ENCODE measurements at regions not wholly inside any gene's neighbourhood (a gene's known extent, or its start where the extent isn't known, plus 50 kb on each side); places are given as distances from the start of the nearest gene placed in this dataset.

DNA sequence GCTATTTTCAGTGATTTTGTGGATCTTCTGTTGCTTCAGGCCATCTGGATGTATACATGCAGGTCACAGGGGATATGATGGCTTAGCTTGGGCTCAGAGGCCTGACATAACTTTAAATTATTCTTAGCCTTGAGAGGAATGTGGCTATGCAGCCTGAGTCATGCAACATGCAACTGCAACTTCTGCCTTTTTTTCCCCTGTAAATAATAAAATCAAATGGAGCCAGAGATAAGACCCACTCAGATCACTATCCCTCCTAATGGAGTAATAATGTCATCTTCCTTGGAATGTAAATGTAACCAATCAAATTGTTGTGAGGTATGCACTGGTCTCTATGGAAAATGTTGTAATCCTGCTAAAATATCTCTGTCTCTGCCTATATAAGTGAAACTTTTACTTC, 54.9 kb downstream of the MAGEB17 start:
- H3K9ac ChIP-seq (ENCODE audit: low read length in 2 of 2) = no peak overlapping the region
- H3K9me3 ChIP-seq (ENCODE audit: control insufficient read depth in 2 of 2, low read length in 2 of 2) = no peaks in the 10 kb centered on the region
- no peak overlapping the region for H3K27ac ChIP-seq (ENCODE audit: low read length)
- H3K36me3 ChIP-seq (ENCODE audit: control insufficient read depth in 2 of 2, insufficient read depth in 2 of 2, low read length in 2 of 2) = no peaks in the 10 kb centered on the region
- H3K27me3 ChIP-seq (ENCODE audit: control insufficient read depth in 1 of 2, insufficient read depth in 2 of 2, low read length in 2 of 2) = no peaks in the 10 kb centered on the region
- H3K4me1 ChIP-seq (ENCODE audit: control insufficient read depth, insufficient read depth, low read length) = no peaks in the 10 kb centered on the region
- H3K4me3 ChIP-seq (ENCODE audit: low read length in 2 of 2) = no peak overlapping the region

DNA sequence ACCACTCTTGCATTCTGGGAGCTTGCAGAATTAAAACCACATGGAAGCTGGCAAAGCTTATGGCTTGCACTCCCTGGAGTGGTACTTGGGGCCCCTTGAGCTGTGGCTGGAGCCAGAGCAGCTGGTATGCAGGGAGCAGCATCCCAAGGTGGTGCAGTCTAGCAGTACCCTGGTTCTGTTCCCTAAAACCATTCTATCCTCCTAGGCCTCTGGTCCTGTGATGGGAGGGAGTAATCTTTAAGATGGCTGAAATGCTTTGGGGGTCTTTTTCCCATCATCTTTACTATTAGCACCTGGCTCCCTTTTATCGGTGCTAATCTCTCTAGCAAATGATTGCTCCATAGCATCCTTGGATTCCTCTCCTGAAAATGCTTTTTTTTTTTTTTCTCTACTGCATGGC, 56.1 kb downstream of the MAGEB17 start:
- H3K4me3 ChIP-seq (ENCODE audit: low read length in 2 of 2) = no peak overlapping the region
- no peaks in the 10 kb centered on the region for H3K36me3 ChIP-seq (ENCODE audit: control insufficient read depth in 2 of 2, insufficient read depth in 2 of 2, low read length in 2 of 2)
- no peak overlapping the region for H3K27ac ChIP-seq (ENCODE audit: low read length)
- H3K9me3 ChIP-seq (ENCODE audit: control insufficient read depth in 2 of 2, low read length in 2 of 2) = no peaks in the 10 kb centered on the region
- H3K9ac ChIP-seq (ENCODE audit: low read length in 2 of 2) = no peak overlapping the region
- no peaks in the 10 kb centered on the region for H3K27me3 ChIP-seq (ENCODE audit: control insufficient read depth in 1 of 2, insufficient read depth in 2 of 2, low read length in 2 of 2)
- no peaks in the 10 kb centered on the region for H3K4me1 ChIP-seq (ENCODE audit: control insufficient read depth, insufficient read depth, low read length)

DNA sequence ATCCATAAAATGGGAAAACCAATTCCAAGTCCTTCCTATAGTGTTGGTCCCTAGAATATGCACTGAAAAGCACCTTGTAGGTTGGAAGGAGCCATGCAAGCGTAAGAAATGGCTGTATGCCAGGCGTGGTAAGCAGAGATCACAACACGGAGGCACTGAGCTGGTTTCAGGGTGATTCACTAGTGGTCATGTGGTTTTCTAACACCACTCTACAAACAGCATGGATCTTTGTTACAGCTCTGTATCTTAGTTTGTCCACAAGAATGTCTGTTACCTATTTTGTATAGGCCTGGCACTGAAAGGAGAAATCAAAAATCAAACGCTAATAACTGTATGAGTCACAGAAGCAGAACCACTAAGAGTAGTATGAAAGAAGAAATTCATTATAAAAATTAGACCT, 71.9 kb downstream of the MAGEB17 start:
- Histone ChIP-seq H3K4me1 (ENCODE audit: control insufficient read depth, insufficient read depth, low read length) (no peaks in the 10 kb centered on the region), H3K9ac (ENCODE audit: low read length in 2 of 2) (no peak overlapping the region), H3K9me3 (ENCODE audit: control insufficient read depth in 2 of 2, low read length in 2 of 2) (no peaks in the 10 kb centered on the region), H3K27me3 (ENCODE audit: control insufficient read depth in 1 of 2, insufficient read depth in 2 of 2, low read length in 2 of 2) (no peaks in the 10 kb centered on the region), H3K36me3 (ENCODE audit: control insufficient read depth in 2 of 2, insufficient read depth in 2 of 2, low read length in 2 of 2) (no peaks in the 10 kb centered on the region), H3K4me3 (ENCODE audit: low read length in 2 of 2) (no peak overlapping the region), H3K27ac (ENCODE audit: low read length) (no peak overlapping the region)

DNA sequence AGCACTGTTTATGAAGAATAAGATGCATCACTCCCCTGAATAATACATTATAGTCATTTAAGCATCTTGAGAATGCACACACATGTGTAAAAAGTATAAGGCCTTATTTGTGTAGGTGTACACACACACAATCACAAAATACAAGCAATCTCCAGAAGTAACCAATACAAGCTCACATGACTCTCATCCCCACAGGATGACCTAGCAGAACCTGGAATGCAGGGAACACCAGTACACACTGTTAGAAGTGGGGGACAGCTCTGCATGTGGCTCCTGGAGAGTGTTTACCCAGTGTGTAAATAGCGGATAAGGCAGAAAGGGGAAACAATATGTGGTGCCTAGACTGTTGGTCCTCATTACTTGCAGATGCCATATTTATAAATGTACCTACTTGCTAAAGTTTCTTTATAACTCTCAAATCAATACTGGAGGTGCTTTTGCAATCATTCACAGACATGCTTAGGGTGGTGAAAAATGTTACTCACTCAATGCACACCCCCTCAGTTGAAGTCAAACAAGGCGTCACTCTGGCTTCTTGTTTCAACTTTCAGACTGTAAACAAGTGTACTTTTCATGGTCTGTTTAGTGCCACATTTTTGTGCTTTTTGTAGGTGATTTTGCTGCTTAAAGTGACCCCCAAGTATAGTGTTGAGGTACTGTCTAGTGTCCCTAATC, 73.1 kb downstream of the MAGEB17 start:
- Histone ChIP-seq H3K27ac (ENCODE audit: low read length) (no peak overlapping the region), H3K4me1 (ENCODE audit: control insufficient read depth, insufficient read depth, low read length) (no peaks in the 10 kb centered on the region), H3K36me3 (ENCODE audit: control insufficient read depth in 2 of 2, insufficient read depth in 2 of 2, low read length in 2 of 2) (no peaks in the 10 kb centered on the region), H3K27me3 (ENCODE audit: control insufficient read depth in 1 of 2, insufficient read depth in 2 of 2, low read length in 2 of 2) (no peaks in the 10 kb centered on the region), H3K4me3 (ENCODE audit: low read length in 2 of 2) (no peak overlapping the region), H3K9ac (ENCODE audit: low read length in 2 of 2) (no peak overlapping the region), H3K9me3 (ENCODE audit: control insufficient read depth in 2 of 2, low read length in 2 of 2) (no peaks in the 10 kb centered on the region)

DNA sequence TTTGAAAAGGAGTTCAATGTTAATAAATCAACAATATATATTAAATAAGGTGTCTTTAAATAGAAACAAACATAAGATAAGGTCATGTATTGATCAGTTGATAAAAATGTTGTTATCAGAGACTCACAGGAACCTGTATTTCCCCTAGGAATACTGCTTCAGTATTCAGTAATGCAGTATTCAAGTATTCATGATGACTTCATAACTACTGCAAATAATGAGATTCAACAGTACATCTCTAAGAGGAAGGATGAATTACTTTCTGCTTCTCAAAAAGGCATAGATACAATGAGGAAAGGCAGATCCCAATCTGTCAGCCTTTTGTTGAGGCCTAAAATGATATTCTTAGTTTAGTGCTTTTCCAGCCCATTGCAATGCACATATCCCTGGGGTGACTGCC, 73.7 kb downstream of the MAGEB17 start:
- Histone ChIP-seq H3K36me3 (ENCODE audit: control insufficient read depth in 2 of 2, insufficient read depth in 2 of 2, low read length in 2 of 2) (no peaks in the 10 kb centered on the region), H3K4me3 (ENCODE audit: low read length in 2 of 2) (no peak overlapping the region), H3K9me3 (ENCODE audit: control insufficient read depth in 2 of 2, low read length in 2 of 2) (no peaks in the 10 kb centered on the region), H3K9ac (ENCODE audit: low read length in 2 of 2) (no peak overlapping the region), H3K27me3 (ENCODE audit: control insufficient read depth in 1 of 2, insufficient read depth in 2 of 2, low read length in 2 of 2) (no peaks in the 10 kb centered on the region), H3K27ac (ENCODE audit: low read length) (no peak overlapping the region), H3K4me1 (ENCODE audit: control insufficient read depth, insufficient read depth, low read length) (no peaks in the 10 kb centered on the region)

DNA sequence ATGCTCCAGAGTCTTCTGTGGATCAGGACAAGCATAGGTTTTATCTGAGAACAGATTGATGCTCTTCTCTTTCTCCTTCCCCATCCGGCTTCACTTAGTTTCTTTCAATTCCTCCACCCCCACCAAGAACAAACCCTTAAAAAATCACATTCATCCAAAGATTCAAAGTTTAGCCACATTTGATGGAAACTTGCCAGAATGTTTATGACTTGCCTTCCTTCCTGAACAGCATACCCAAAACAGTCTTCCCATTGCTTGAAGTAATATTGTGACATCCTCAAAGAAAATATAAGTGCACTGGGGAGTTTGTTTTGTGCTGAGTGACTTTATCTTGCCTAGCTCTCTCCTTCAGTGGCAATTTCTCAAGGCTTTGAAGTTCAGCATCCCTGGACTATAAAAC, 83.0 kb downstream of the MAGEB17 start:
- Histone ChIP-seq H3K27me3 (ENCODE audit: control insufficient read depth in 1 of 2, insufficient read depth in 2 of 2, low read length in 2 of 2) (peaks cover 0 to 3% of the 10 kb centered on the region in 2 donors), H3K4me1 (ENCODE audit: control insufficient read depth, insufficient read depth, low read length) (no peaks in the 10 kb centered on the region), H3K27ac (ENCODE audit: low read length) (no peak overlapping the region), H3K9me3 (ENCODE audit: control insufficient read depth in 2 of 2, low read length in 2 of 2) (no peaks in the 10 kb centered on the region), H3K9ac (ENCODE audit: low read length in 2 of 2) (no peak overlapping the region), H3K36me3 (ENCODE audit: control insufficient read depth in 2 of 2, insufficient read depth in 2 of 2, low read length in 2 of 2) (no peaks in the 10 kb centered on the region), H3K4me3 (ENCODE audit: low read length in 2 of 2) (no peak overlapping the region)

DNA sequence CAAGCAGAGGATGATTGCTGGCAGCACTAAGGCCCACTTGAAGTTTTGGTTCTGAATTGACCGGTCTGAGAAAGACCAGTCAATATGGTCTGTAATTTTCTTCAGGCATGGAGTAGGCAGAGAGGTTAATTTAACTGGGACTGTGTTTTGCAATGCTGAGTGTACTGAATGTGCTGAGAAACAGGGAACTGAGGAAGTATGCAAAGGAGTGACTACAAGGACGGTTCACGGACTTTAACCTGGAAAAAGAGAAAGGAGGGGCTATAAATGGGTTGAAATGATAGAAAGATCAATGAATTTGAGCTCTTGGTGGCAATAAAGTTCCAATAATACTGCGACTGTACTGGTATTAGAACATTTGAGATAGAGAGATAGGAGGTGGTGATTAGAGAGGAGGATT, 84.5 kb downstream of the MAGEB17 start:
- Histone ChIP-seq H3K36me3 (ENCODE audit: control insufficient read depth in 2 of 2, insufficient read depth in 2 of 2, low read length in 2 of 2) (no peaks in the 10 kb centered on the region), H3K9ac (ENCODE audit: low read length in 2 of 2) (no peak overlapping the region), H3K27me3 (ENCODE audit: control insufficient read depth in 1 of 2, insufficient read depth in 2 of 2, low read length in 2 of 2) (peaks cover 0 to 3% of the 10 kb centered on the region in 2 donors), H3K4me3 (ENCODE audit: low read length in 2 of 2) (no peak overlapping the region), H3K9me3 (ENCODE audit: control insufficient read depth in 2 of 2, low read length in 2 of 2) (no peaks in the 10 kb centered on the region), H3K27ac (ENCODE audit: low read length) (no peak overlapping the region), H3K4me1 (ENCODE audit: control insufficient read depth, insufficient read depth, low read length) (no peaks in the 10 kb centered on the region)

DNA sequence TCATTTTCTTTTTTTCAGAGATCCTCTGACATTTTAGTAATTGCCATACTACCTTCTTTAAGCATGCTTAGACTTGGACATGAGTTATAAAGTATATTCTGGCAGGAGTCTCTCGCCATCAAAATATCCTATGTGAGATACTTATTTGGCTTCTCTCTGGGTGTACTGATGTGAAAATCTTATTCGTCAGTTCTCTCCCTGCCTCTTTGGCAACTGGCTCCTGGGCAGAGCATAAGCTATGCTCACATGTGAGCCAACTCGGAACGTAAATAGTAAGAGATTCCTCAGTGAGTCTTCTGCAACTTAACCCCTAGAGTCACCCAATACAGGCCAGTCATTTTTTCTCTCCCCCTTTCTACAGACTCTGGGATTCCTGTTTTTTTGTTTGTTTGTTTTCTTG, 91.6 kb downstream of the MAGEB17 start:
- Histone ChIP-seq H3K27me3 (ENCODE audit: control insufficient read depth in 1 of 2, insufficient read depth in 2 of 2, low read length in 2 of 2) (no peaks in the 10 kb centered on the region), H3K9me3 (ENCODE audit: control insufficient read depth in 2 of 2, low read length in 2 of 2) (no peaks in the 10 kb centered on the region), H3K27ac (ENCODE audit: low read length) (no peak overlapping the region), H3K9ac (ENCODE audit: low read length in 2 of 2) (no peak overlapping the region), H3K4me1 (ENCODE audit: control insufficient read depth, insufficient read depth, low read length) (no peaks in the 10 kb centered on the region), H3K4me3 (ENCODE audit: low read length in 2 of 2) (no peak overlapping the region), H3K36me3 (ENCODE audit: control insufficient read depth in 2 of 2, insufficient read depth in 2 of 2, low read length in 2 of 2) (no peaks in the 10 kb centered on the region)

DNA sequence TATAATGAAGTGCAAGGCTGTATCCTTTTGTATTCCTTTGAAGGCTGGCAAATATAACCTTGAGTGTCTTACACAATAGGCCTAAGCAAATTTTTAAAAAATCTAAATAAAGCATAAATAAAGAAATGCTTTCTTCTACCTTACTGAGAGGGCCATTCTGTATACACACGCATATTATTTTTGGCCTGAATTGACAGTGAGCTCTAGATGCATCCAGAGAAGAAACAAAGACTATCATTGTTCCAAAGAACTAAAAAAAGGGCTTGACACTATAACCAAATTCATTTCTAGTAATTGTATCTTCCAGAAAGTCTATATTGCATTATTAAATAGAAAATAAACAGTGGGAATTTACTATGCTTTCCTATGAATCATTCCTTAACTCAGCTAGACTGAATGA, 100.2 kb downstream of the MAGEB17 start:
- Histone ChIP-seq H3K9ac (ENCODE audit: low read length in 2 of 2) (no peak overlapping the region), H3K27me3 (ENCODE audit: control insufficient read depth in 1 of 2, insufficient read depth in 2 of 2, low read length in 2 of 2) (peaks cover 0 to 2% of the 10 kb centered on the region in 2 donors), H3K36me3 (ENCODE audit: control insufficient read depth in 2 of 2, insufficient read depth in 2 of 2, low read length in 2 of 2) (no peaks in the 10 kb centered on the region), H3K4me3 (ENCODE audit: low read length in 2 of 2) (no peak overlapping the region), H3K9me3 (ENCODE audit: control insufficient read depth in 2 of 2, low read length in 2 of 2) (no peaks in the 10 kb centered on the region), H3K4me1 (ENCODE audit: control insufficient read depth, insufficient read depth, low read length) (no peaks in the 10 kb centered on the region), H3K27ac (ENCODE audit: low read length) (no peak overlapping the region)

DNA sequence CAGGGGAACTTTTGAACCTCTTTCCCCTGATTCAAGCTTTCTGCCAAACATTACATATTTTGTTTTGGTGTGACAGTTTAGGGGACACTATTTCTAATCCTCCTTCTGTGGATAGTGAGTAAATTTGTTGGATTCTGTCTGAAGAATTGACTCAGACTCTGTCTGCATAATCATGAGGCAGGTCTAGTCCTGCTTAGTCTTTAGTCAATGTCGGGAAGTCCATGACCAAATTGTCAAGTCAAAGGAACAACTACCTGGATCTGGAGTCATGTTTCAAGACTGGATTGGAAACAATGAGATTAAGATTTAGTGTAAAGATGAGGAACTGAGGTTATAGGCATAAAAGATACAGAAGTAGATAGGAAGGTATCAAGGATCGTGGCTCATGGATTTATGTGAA, 100.9 kb downstream of the MAGEB17 start:
- H3K27me3 ChIP-seq (ENCODE audit: control insufficient read depth in 1 of 2, insufficient read depth in 2 of 2, low read length in 2 of 2) = peaks cover 0 to 2% of the 10 kb centered on the region in 2 donors
- no peaks in the 10 kb centered on the region for H3K4me1 ChIP-seq (ENCODE audit: control insufficient read depth, insufficient read depth, low read length)
- H3K4me3 ChIP-seq (ENCODE audit: low read length in 2 of 2) = no peak overlapping the region
- H3K9ac ChIP-seq (ENCODE audit: low read length in 2 of 2) = no peak overlapping the region
- no peak overlapping the region for H3K27ac ChIP-seq (ENCODE audit: low read length)
- H3K9me3 ChIP-seq (ENCODE audit: control insufficient read depth in 2 of 2, low read length in 2 of 2) = no peaks in the 10 kb centered on the region
- H3K36me3 ChIP-seq (ENCODE audit: control insufficient read depth in 2 of 2, insufficient read depth in 2 of 2, low read length in 2 of 2) = no peaks in the 10 kb centered on the region

DNA sequence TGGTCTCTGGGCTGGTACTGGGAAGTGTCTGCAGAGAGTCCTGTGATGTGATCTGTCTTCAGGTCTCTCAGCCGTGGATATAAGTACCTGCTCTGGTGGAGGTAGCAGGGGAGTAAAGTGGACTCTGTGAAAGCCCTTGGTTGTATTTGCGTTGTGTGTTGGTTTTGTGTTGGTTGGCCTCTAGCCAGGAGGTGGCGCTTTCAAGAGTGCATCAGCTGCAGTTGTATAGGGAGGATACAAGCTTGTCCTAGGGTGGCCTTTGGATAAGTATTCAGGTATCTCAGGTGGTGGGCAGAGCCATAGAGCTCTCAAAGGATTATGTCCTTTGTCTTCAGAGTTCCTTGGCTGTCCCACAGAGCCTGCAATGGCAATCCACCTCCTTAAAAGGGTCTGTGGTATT, 111.6 kb downstream of the MAGEB17 start:
- Histone ChIP-seq H3K27ac (ENCODE audit: low read length) (no peak overlapping the region), H3K4me3 (ENCODE audit: low read length in 2 of 2) (no peak overlapping the region), H3K9ac (ENCODE audit: low read length in 2 of 2) (no peak overlapping the region)

More for the DNA sequence above, 111.6 kb downstream of the MAGEB17 start:
- Histone ChIP-seq H3K27me3 (ENCODE audit: control insufficient read depth in 1 of 2, insufficient read depth in 2 of 2, low read length in 2 of 2) (peaks cover 0 to 4% of the 10 kb centered on the region in 2 donors), H3K4me1 (ENCODE audit: control insufficient read depth, insufficient read depth, low read length) (no peaks in the 10 kb centered on the region), H3K36me3 (ENCODE audit: control insufficient read depth in 2 of 2, insufficient read depth in 2 of 2, low read length in 2 of 2) (no peaks in the 10 kb centered on the region), H3K9me3 (ENCODE audit: control insufficient read depth in 2 of 2, low read length in 2 of 2) (no peaks in the 10 kb centered on the region)

Measured in stomach smooth muscle (tissue), 2 donors.